ENCODE measurements at regions not wholly inside any gene's neighbourhood (a gene's known extent, or its start where the extent isn't known, plus 50 kb on each side); places are given as distances from the start of the nearest gene placed in this dataset.

DNA sequence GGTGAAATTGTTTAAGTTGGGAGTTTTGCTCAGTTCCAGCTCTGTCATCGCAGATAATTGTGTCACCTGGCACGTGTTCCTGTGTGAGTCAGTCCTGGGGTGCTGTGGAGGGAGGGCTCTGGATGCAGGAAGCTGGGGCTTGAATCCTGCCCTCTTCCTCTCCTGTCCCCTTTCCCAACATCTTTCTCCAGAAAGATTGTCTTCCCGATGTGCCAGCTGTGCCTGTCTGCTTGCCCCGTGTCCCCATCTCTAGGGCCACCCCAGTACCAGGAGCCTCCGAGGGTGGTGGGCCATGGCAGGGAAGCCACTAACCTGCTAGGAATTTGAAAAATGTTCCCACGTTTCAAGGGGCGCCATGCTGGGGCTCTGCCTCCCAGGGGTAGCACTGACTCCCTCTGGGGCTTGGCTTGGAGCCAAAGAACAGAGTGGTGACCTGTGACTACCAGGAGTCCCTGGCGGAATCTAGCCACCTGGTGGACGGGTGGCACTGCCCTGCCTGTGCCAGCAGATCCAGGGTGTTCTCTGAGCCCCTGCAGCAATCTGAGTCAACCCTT, 198.1 kb downstream of the ENGASE start:
- ChIA-PET CTCF (no interaction called here), POLR2A (no interaction called here)
- TF ChIP-seq L3MBTL2 (conservative IDR thresholded peaks at IDR 0.05) = no peak
- no peak for TF ChIP-seq TARDBP (IDR thresholded peaks at IDR 0.05)
- no peak for TF ChIP-seq ZNF384 (IDR thresholded peaks at IDR 0.05)
- no peak for TF ChIP-seq NFRKB (IDR thresholded peaks at IDR 0.05)
- no peak for TF ChIP-seq CTBP1 (IDR thresholded peaks at IDR 0.05; ENCODE audit: borderline replicate concordance)
- TF ChIP-seq FOXK2 (IDR thresholded peaks at IDR 0.05) = no peak
- TF ChIP-seq ELF4 (IDR thresholded peaks at IDR 0.05) = no peak
- TF ChIP-seq FOXA1 (IDR thresholded peaks at IDR 0.05) = no peak
- TF ChIP-seq, protein P1, sequence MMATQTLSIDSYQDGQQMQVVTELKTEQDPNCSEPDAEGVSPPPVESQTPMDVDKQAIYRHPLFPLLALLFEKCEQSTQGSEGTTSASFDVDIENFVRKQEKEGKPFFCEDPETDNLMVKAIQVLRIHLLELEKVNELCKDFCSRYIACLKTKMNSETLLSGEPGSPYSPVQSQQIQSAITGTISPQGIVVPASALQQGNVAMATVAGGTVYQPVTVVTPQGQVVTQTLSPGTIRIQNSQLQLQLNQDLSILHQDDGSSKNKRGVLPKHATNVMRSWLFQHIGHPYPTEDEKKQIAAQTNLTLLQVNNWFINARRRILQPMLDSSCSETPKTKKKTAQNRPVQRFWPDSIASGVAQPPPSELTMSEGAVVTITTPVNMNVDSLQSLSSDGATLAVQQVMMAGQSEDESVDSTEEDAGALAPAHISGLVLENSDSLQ (IDR thresholded peaks at IDR 0.05) = no peak
- no peak for TF ChIP-seq HDGF (IDR thresholded peaks at IDR 0.05; ENCODE audit: borderline replicate concordance)
- TF ChIP-seq SP1 (IDR thresholded peaks at IDR 0.05) = no peak
- no peak for DNase-seq (ENCODE audit: extremely low spot score)

DNA sequence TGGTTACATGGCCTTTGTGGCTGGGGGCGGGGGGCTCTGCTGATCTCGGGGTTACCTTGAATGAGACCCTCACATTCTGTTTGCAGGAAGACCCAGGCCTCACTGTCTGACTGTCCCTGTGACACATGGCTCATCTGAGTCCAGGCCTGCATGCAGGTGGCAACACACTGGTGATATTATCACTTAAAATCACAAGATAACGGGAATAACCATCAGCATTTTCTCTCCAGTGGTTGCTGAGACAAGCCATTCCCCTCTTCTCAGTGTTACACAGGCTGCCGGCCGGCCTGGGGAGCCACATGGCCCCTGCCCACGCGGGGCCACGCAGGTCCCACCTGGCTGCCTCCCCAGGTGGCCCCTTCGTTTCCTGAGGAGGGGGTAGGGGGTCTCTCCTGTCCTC, 197.6 kb downstream of the ENGASE start:
- TF ChIP-seq FOXK2 (IDR thresholded peaks at IDR 0.05) (no peak), BHLHE40 (IDR thresholded peaks at IDR 0.05; ENCODE audit: borderline replicate concordance) (no peak), TARDBP (IDR thresholded peaks at IDR 0.05) (no peak), CTBP1 (IDR thresholded peaks at IDR 0.05; ENCODE audit: borderline replicate concordance) (no peak), FOXA1 (IDR thresholded peaks at IDR 0.05) (no peak), L3MBTL2 (conservative IDR thresholded peaks at IDR 0.05) (no peak), NFRKB (IDR thresholded peaks at IDR 0.05) (no peak), ZNF384 (IDR thresholded peaks at IDR 0.05) (no peak), SUZ12 (IDR thresholded peaks at IDR 0.05) (no peak), FOXM1 (IDR thresholded peaks at IDR 0.05; ENCODE audit: borderline replicate concordance) (no peak), SP1 (IDR thresholded peaks at IDR 0.05) (no peak), ARNT (IDR thresholded peaks at IDR 0.05) (no peak), ELF4 (IDR thresholded peaks at IDR 0.05) (no peak), LEF1 (IDR thresholded peaks at IDR 0.05; ENCODE audit: borderline replicate concordance) (no peak), HDGF (IDR thresholded peaks at IDR 0.05; ENCODE audit: borderline replicate concordance) (no peak)
- TF ChIP-seq, protein P1 (IDR thresholded peaks at IDR 0.05) = no peak
- no peak for DNase-seq (ENCODE audit: extremely low spot score)
- POLR2A ChIA-PET = no interaction called here
- CTCF ChIA-PET = no interaction called here

DNA sequence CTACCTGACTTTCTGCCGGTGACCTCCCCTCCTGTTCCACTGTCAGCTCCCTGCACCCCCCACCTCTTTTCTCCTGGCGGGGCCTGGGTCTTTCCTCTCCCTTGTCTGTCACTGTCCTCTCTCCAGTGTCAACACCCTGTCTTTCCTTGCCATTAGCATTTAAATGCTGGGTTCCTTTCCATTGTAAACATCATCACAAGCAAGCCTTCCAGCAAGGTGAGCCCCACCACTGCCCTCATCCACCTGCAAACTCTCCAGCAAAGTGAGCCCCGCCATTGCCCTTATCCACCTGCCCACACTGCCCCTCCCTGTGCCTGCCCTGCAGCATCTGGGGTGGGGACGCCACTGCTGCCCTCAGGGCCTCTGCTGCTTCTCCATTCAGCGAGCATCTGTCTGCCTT, 195.0 kb downstream of the ENGASE start:
- POLR2A ChIA-PET = no interaction called here
- TF ChIP-seq SP1 (IDR thresholded peaks at IDR 0.05) = no peak
- TF ChIP-seq L3MBTL2 (conservative IDR thresholded peaks at IDR 0.05) = no peak
- TF ChIP-seq ELF4 (IDR thresholded peaks at IDR 0.05) = no peak
- no peak for TF ChIP-seq ZNF384 (IDR thresholded peaks at IDR 0.05)
- TF ChIP-seq FOXM1 (IDR thresholded peaks at IDR 0.05; ENCODE audit: borderline replicate concordance) = no peak
- TF ChIP-seq FOXA1 (IDR thresholded peaks at IDR 0.05) = no peak
- no peak for TF ChIP-seq SUZ12 (IDR thresholded peaks at IDR 0.05)
- no peak for TF ChIP-seq LEF1 (IDR thresholded peaks at IDR 0.05; ENCODE audit: borderline replicate concordance)
- TF ChIP-seq FOXK2 (IDR thresholded peaks at IDR 0.05) = no peak
- CTCF ChIA-PET = no interaction called here
- DNase-seq (ENCODE audit: extremely low spot score) = no peak

DNA sequence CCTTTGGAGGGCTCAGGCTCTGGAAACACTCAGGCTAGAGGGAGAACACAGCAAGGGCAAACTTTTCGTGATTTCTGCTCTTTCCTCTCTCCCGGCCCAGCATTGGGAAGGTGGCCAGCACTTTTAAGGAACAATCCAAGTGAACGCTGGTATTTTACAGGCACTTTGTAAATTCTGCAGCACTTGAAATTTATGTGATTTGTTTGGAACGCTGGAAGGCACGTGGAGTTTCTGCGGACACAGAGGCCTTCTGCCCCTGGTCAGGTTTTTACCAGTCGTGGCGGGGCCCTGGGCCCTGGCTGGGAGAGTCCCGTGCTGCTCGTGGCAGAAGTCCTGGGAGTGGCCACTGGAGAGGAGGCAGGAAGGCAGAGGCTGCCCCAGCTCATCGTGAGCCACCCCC, 188.6 kb downstream of the ENGASE start:
- TF ChIP-seq FOXK2 (IDR thresholded peaks at IDR 0.05) = no peak
- no peak for TF ChIP-seq FOXA1 (IDR thresholded peaks at IDR 0.05)
- TF ChIP-seq L3MBTL2 (conservative IDR thresholded peaks at IDR 0.05) = no peak
- POLR2A ChIA-PET = no interaction called here
- CTCF ChIA-PET = no interaction called here
- DNase-seq (ENCODE audit: extremely low spot score) = no peak

DNA sequence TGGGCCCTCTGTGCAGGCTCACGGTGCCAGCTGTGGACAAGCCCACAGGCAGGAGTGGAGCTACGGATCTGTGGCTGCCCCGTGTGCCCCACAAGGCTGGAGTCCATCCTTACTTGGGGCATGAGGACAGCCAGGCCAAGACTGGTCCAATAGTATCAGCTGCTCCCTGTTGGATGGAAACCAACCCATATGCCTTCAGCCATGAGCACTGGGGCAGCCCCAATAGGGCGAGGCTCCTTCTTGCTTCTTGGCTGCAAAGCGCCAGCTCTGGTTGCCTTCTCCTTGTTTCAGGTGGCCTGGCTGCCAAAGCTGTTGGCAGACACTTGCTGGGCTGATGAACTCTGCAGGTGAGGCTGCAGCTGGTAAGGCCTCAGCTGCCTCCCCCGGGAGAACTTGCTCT, 188.0 kb downstream of the ENGASE start:
- TF ChIP-seq SP1 (IDR thresholded peaks at IDR 0.05) (no peak), ELF4 (IDR thresholded peaks at IDR 0.05) (no peak), FOXK2 (IDR thresholded peaks at IDR 0.05) (no peak), LEF1 (IDR thresholded peaks at IDR 0.05; ENCODE audit: borderline replicate concordance) (no peak), FOXM1 (IDR thresholded peaks at IDR 0.05; ENCODE audit: borderline replicate concordance) (no peak), SUZ12 (IDR thresholded peaks at IDR 0.05) (no peak), NFRKB (IDR thresholded peaks at IDR 0.05) (no peak), FOXA1 (IDR thresholded peaks at IDR 0.05) (no peak), TARDBP (IDR thresholded peaks at IDR 0.05) (no peak), L3MBTL2 (conservative IDR thresholded peaks at IDR 0.05) (no peak), CTBP1 (IDR thresholded peaks at IDR 0.05; ENCODE audit: borderline replicate concordance) (no peak), HDGF (IDR thresholded peaks at IDR 0.05; ENCODE audit: borderline replicate concordance) (no peak), ARNT (IDR thresholded peaks at IDR 0.05) (no peak), ZNF384 (IDR thresholded peaks at IDR 0.05) (no peak), BHLHE40 (IDR thresholded peaks at IDR 0.05; ENCODE audit: borderline replicate concordance) (no peak)
- TF ChIP-seq, protein P1 (IDR thresholded peaks at IDR 0.05) = no peak
- POLR2A ChIA-PET = no interaction called here
- CTCF ChIA-PET = no interaction called here
- DNase-seq (ENCODE audit: extremely low spot score) = no peak

DNA sequence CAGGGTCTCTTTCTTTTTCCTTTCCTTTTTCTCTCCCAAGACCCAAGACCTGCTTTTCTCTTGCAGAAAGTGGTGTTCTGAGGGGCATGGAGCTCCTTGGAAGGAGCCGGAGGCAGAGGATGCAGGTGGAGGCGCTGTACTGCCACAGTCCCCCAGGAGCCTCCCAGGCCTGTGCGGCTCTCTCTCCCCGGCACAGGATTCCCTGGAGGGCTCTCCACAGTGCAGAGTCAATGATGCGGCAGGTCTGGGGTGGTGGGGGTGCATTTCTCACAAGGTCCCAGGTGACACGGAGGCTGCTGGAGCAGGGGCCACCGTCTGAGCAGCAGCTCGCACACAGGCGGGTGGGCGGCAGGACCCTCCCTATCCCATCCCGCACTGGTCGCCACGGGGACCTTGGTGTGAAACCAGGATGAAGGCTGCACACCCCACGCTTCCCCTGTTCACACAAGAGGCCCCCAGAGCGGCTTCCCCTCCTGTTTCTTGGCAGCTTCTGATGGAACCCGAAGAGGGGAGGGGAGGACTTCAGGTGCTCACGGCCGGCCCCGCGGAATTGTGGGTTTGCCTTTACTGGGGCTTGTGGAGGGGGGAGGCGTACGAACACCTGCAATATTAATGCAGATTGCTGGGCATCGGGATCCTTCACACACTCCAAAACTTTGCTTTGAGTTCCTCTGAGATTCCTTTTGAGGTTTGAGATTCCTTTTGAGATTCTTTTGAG, 186.9 kb downstream of the ENGASE start:
- TF ChIP-seq LEF1 (IDR thresholded peaks at IDR 0.05; ENCODE audit: borderline replicate concordance) = no peak
- no peak for TF ChIP-seq CTBP1 (IDR thresholded peaks at IDR 0.05; ENCODE audit: borderline replicate concordance)
- TF ChIP-seq, protein P1 (IDR thresholded peaks at IDR 0.05) = no peak
- TF ChIP-seq ELF4 (IDR thresholded peaks at IDR 0.05) = no peak
- TF ChIP-seq BHLHE40 (IDR thresholded peaks at IDR 0.05; ENCODE audit: borderline replicate concordance) = no peak
- no peak for TF ChIP-seq FOXA1 (IDR thresholded peaks at IDR 0.05)
- TF ChIP-seq HDGF (IDR thresholded peaks at IDR 0.05; ENCODE audit: borderline replicate concordance) = no peak
- TF ChIP-seq ARNT (IDR thresholded peaks at IDR 0.05) = no peak
- no peak for TF ChIP-seq SUZ12 (IDR thresholded peaks at IDR 0.05)
- TF ChIP-seq TARDBP (IDR thresholded peaks at IDR 0.05) = no peak
- TF ChIP-seq FOXK2 (IDR thresholded peaks at IDR 0.05) = no peak
- no peak for TF ChIP-seq NFRKB (IDR thresholded peaks at IDR 0.05)
- TF ChIP-seq FOXM1 (IDR thresholded peaks at IDR 0.05; ENCODE audit: borderline replicate concordance) = no peak
- no peak for TF ChIP-seq ZNF384 (IDR thresholded peaks at IDR 0.05)
- DNase-seq (ENCODE audit: extremely low spot score) = no peak
- ChIA-PET POLR2A (no interaction called here), CTCF (interaction anchor here (0.6 kb wide), 1 partner anchor 204 kb away, joined by 3 read pairs; no protein-coding TSS in a partner anchor)
